HG03025 (cell line): ENCODE measurements at regions not wholly inside any gene's neighbourhood (a gene's known extent, or its start where the extent isn't known, plus 50 kb on each side); places are given as distances from the start of the nearest gene placed in this dataset.
"Not testable (repeated sequence)": the region's sequence is repeated elsewhere in the genome, so short reads cannot be mapped to it uniquely, and the experiment has no call there.

Experiments
- ATAC-seq: cut with Tn5 transposase; IDR thresholded peaks from one replicate; pipeline ENCODE4 v1.9.1; 2021; ENCODE audit warnings: mild to moderate bottlenecking, moderate library complexity; ENCODE audit not compliant: unreplicated experiment, low FRiP score

- no peak for ATAC-seq
Observed at GRCh38 chr2:144935736-144936135, 415.8 kb upstream of the ZEB2 start.

DNA sequence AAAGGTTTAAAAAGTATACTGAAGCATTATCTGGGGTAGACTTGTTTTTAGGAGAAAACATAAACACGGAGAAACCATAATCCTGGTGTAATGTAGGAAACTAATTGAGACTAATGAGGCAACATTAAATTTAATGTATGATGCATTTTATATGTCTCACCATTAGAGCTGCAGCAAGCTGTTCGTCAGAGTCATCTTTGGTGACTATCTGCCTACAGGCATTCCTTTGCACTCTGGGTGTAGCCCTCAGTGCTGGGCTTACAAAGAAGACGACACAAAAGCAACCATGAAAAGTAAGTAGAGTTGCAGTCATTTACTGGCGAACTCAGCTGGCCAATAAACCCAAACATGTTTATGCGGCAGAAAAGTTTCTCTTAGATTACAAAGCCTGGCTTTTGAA, 415.3 kb upstream of the ZEB2 start:
- ATAC-seq: no peak

- ATAC-seq: no peak
Observed at GRCh38 chr2:144931960-144932359, 412.0 kb upstream of the ZEB2 start.

GRCh38 chr2:144931480-144931879, 411.6 kb upstream of the ZEB2 start:
- ATAC-seq: no peak

GRCh38 chr2:144927429-144927828, 407.5 kb upstream of the ZEB2 start:
- ATAC-seq: no peak

- no peak for ATAC-seq
Observed at GRCh38 chr2:144925886-144926285, 406.0 kb upstream of the ZEB2 start.

GRCh38 chr2:144924827-144925226, 404.9 kb upstream of the ZEB2 start:
- ATAC-seq: no peak

DNA sequence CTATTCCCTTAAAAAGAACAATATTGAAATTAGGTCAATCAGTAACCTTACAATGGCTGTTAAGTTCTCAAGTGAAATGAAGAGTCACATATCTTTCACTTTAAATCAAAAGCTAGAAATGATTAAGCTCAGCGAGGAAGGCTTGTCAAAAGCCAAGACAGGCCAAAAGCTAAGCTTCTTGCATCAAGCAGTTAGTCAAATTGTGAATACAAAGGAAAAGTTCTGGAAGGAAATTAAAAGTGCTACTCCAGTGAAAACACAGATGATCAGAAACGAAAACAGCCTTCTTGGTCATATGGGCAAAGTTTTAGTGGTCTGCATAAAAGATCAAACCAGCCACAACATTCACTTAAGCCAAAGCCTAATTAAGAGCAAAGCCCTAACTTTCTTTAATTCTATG, 402.6 kb upstream of the ZEB2 start:
- no peak for ATAC-seq

- no peak for ATAC-seq
Observed at GRCh38 chr2:144920755-144921530, 401.0 kb upstream of the ZEB2 start.

- no peak for ATAC-seq
Observed at GRCh38 chr2:144914622-144915318, 394.9 kb upstream of the ZEB2 start.

DNA sequence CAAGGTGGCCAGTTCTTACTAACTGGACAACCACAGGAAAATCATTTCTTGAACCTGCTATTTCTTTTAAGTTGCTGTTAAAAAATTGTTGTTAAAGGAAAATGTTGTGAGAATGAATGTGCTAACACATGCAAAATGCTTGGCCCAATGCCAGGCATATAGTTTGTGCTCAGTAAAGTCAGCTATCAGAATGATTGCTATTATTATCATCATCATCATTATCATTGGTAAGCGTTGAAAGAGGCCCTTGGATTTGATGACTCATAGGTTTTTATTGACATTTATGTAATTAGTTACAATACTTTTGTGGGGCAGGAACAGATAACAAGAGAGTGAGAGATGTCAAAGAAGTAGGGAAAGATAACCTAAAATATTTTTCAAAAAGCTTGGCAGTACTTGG, 394.2 kb upstream of the ZEB2 start:
- ATAC-seq: no peak

DNA sequence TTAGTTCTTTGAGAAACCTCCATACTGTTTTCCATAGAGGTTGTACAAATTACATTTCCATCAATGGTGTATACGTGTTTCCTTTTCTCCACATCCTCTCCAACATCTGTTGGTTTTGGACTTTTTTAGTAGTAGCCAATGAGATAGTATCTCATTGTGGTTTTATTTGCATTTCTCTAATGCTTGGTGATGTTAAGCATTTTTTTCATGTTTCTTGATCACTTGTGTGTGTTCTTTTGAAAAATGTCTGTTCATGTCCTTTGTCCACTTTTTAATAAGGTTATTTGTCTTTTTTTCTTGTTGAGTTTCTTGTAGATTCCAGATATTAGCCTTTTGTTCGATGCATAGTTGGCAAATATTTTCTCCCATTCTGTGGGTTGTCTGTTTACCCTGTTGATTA, 392.3 kb upstream of the ZEB2 start:
- no peak for ATAC-seq

- ATAC-seq: no peak
Observed at GRCh38 chr2:144905956-144906355, 386.0 kb upstream of the ZEB2 start.

DNA sequence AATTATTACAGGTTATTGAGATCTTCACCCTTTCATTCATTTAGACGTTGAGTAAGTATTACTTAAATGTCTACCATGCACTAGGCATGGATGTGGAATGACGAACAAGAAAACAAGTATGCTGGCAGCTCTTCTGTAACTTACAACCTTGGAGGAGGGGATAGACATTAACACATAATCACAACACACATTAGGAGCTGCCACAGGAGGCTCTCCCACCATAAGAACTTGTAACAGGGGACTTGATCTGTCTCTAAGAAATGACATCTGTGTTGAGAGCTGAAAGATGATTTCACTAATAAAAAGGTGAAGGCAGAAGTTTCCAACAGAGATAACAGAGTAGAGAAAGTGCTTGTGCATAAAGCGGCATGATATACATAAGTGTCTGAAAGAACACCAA, 384.7 kb upstream of the ZEB2 start:
- no peak for ATAC-seq

- not testable (repeated sequence) for ATAC-seq
Observed at GRCh38 chr2:144903045-144903444, 383.1 kb upstream of the ZEB2 start.

GRCh38 chr2:144901386-144901785, 381.5 kb upstream of the ZEB2 start:
- not testable (repeated sequence) for ATAC-seq

GRCh38 chr2:144896341-144896740, 376.4 kb upstream of the ZEB2 start:
- no peak for ATAC-seq

GRCh38 chr2:144894612-144895599, 375.0 kb upstream of the ZEB2 start:
- ATAC-seq: no peak

GRCh38 chr2:144893464-144893863, 373.5 kb upstream of the ZEB2 start:
- no peak for ATAC-seq

DNA sequence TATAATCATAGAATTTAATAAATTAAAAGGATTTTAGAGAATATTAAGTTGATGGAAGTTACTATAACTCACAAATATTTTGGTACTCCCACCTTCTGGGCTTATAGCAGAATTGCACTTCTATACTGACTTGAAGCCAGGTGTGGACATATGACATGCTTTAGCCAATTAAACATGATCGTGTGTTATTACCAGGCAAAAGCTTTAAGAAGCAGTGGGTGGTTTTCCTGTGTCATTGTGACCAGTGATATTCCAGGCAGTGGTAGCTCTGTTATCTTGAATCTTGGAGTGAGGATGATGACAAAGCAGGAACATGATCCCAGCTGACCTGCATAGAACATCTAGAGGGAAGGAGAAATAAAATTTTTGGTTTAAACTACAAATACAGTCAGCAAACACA, 370.9 kb upstream of the ZEB2 start:
- no peak for ATAC-seq

DNA sequence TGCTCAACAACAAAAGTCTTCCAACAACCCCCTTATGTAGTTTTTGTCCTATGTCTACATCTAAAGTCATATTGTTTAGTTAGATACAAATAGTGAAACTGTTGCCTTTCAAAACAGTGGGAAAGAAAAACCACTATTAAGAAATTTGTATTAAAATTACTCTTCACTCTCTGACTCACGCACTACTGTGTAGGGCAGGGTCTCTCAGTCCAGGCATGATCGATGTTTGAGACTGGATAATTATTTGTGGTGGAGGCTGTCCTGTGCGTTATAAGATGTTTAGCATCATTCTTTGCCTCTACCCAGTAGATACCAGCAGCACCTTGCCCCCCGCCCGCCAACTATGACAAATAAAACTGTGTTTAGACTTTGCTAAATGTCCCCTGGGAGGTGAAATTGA, 369.4 kb upstream of the ZEB2 start:
- ATAC-seq: no peak
